Stimulated activated CD4-positive, alpha-beta T cell treated with anti-CD3 and anti-CD28 coated beads, TNF-alpha, amount 100 ng/mL, for 24 hours (primary cell): ENCODE measurements at regions not wholly inside any gene's neighbourhood (a gene's known extent, or its start where the extent isn't known, plus 50 kb on each side); places are given as distances from the start of the nearest gene placed in this dataset.

Experiments
- DNase-seq, 3 experiments: peaks; one replicate each; pipeline ENCODE4 v3.0.0-alpha.2; 2020; ENCODE audit warnings: low read depth in 3 of 3

GRCh38 chr3:127089486-127090145, 103.3 kb upstream of the PRR23E start:
- no peak for DNase-seq

DNA sequence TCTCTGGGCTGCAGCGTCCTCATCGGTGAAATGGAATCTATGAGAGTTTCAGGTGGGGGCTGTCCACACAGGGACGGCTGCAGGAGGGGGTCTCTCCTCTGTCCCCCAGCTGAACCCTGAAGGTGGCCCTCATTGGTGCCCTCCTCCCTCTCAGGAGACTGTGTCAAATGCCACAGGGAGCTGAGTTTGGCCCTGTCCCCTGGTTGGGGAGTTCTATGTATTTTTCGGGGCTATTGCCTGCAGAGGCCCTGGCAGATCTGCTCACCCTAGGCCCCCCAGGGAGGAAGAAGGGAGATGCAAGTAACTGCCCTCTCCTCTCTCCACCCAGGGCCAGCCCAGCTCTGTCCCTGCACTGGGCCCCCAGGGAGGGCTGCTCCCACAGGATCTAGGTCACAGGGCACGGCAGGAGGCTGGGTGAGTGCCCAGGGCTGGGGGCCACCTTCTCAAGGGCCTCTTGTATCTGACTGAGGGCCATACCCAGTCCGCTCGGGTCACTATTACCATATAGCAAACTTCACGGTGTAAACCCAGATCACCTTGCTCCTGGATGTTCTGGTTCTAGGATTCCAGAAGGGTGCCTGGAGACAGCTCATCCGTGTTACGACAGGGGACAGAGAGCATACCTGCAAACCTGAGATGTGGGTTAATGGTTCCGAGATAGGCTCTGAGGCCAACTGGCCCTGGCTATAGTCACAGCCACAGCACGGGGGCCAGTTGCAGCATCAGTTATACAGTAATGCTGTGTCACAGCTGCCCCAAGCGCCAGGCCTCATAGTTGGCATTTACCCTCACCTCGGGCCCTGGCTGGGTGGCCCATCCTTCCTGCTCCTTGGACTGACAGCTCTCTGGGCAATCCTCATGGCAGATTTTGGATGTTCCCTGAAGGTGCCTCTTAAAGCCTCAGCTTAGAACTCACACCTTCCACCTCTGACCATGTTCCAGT, 102.4 kb upstream of the PRR23E start:
- DNase-seq, result no peak

- DNase-seq, result no peak
These were observed 101.6 kb upstream of the PRR23E start for GRCh38 chr3:127091376-127091775.

DNA sequence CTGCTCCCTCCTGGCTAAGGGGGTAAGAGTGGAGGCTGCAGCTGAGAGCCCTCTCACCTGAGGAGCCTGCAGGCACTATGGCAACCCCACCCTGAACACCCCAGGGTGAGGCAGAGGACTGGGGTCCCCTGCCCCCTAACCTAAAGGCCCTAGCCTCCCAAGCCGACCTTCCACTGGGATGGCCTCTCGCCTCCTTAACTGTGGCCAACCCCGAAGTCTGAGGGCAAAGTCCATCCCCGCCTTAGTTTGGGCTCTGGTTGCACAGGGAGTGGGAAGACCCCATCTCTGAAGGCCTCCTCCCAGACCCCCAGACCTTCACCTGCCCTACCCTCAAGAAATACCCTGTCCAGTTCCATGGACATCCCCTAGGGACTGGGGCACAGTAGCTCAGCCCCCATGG, 100.6 kb upstream of the PRR23E start:
- DNase-seq, result no peak

- no peak for DNase-seq
These were observed 100.2 kb upstream of the PRR23E start for GRCh38 chr3:127092776-127093175.

GRCh38 chr3:127093312-127093711, 99.6 kb upstream of the PRR23E start:
- no peak for DNase-seq

DNA sequence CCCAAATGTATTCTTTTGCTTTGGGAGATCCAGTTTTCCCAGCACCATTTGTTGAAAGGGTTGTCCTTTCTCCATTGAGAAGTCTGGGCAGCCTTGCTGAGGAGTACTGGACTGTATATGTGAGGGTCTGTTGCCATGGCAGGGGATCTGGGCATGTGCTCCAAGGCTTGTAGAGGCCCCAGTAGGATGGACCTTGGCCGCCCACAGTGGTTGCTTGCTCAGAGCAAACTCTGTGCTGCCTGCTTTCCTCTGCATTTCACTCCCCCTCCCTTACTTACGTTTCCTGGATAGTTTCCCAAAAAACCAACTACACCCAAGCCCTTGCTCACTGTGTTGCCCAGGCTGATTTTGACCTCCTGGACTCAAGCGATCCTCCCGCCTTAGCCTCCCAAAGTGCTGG, 97.2 kb upstream of the PRR23E start:
- DNase-seq, result no peak

DNA sequence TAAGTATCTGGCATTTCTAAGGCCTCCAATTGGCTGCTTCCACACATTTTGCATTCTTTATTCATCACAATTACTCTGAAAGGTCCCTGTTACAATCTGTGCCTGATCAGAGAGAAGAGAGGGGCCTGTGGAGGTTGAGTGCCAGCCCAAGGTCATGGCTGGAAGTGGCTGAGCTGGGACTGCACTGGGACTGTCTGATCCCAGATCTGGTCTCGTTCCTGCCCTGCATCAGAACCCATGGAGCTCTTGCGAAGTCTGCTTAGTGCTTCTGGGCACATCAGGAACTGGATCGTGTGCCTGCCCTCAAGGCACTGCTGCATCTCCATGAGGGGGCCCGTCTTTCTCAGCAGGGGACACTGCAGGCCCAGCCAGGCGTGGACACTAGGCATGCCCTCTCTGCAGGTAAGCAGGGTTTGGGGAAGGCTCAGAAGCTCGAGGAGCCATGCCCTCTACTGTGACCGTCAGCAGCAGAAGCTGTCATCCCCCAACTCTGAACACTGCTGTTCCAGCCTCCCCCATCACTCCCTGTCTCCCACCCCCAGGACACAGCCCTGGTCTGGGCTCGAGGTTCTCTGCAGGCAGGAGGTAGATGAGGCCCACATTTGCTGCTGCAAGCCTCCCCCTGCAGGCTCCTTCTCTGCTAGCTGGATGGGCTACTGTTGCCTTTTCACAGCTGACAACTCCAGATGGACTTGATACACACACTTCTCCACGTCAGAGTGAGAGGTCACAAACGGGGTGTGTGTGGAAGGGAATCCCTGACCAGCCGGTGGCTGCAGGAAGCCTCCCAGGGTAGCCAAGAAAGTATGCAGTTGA, 96.5 kb upstream of the PRR23E start:
- DNase-seq, result no peak

GRCh38 chr3:127097072-127097405, 95.9 kb upstream of the PRR23E start:
- no peak for DNase-seq

DNA sequence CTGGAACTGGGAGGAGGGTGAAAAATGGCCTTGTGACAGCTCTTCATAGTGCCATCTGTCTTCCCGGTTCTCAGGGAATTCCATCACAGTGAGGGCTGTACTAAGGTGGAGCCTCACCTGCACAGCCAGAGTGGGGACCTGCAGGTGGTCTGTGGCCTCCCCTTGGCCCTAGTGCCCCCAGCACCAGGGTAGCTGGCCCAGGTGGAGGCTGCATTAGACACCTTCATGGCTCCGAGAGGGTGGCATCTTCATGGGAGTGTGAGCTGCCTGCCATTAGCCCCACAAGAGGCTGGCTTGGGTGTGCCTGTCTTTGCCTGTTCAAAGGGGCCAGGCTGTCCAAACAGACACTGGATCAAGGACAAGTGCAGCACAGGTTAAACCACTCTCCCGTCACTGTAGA, 95.5 kb upstream of the PRR23E start:
- DNase-seq, result no peak

DNA sequence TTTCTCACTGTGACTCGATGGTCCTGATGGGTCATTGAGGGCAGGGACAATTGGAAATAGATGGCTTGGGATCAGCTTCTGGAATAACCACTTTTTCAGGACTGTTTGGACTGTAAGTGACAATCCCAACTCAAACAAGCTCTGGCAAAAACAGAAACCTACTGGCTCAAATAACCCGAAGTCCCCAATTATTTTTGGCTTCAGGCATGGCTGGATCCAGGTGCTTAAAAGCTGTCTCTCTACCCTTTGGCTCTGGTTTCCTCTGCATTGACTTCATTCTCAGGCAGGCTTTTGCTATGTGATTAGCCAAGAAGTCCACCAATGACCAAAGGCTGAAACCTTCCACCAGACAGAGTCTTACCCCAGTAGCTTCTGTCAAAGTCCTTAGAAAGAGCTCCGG, 92.9 kb upstream of the PRR23E start:
- no peak for DNase-seq

GRCh38 chr3:127100459-127101410, 92.2 kb upstream of the PRR23E start:
- no peak for DNase-seq

DNA sequence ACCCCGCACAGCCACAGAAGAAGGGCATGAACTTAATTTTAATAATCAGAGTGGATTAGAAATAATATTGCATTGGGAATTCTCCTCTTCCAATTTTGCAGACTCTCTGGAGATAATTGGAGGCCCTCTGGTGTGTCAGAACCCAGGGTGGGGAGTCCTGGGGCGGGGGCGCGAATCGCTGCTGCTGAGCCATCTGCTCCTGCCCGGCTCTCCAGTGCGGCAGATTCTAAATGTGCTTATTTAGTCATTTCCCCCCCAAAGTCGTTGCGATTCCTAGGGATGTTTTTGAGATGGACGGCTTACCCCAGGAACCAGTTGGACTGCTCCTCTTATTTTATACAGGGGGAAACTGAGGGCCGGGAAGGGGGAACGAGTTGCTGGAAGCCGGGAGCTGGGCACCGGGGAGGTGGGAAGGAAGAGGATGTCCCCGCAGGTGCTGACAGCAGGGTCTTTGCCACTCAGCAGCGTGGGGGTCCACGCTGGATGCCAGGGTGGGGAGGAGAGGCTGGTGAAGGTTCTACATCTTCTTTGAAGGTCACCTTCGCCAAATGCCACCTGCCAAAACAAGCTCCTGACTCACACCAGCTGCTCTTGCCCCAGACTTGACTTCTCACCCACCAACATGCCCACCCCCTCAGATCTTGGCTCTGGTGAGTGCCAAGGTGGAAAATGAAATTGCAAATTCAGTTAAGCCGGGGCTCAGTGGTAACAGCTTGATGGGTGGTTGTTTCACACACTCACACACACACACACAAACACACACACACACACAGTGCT, 91.3 kb upstream of the PRR23E start:
- DNase-seq, result no peak

GRCh38 chr3:127102188-127102520, 90.8 kb upstream of the PRR23E start:
- no peak for DNase-seq

GRCh38 chr3:127102587-127102986, 90.3 kb upstream of the PRR23E start:
- no peak for DNase-seq

DNA sequence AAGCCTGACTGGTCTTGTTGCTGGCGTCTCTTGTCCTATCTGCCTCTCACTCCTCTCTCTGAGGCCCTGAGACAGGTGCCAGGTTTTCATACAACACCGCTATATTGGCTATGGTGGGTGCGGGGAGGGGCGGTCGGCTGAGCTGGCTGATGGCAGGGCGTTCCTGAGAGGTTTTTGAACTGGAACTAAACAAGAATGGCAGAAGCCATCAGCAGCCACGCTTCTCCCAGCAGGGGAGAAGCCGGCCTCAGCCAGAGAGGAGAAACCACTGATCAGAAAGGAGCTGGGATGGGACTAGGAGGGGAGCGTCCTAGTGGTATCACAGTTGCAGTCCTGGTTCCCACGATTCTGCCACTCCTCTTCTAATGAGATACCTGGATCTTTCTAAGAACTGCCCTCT, 89.9 kb upstream of the PRR23E start:
- DNase-seq, result no peak

DNA sequence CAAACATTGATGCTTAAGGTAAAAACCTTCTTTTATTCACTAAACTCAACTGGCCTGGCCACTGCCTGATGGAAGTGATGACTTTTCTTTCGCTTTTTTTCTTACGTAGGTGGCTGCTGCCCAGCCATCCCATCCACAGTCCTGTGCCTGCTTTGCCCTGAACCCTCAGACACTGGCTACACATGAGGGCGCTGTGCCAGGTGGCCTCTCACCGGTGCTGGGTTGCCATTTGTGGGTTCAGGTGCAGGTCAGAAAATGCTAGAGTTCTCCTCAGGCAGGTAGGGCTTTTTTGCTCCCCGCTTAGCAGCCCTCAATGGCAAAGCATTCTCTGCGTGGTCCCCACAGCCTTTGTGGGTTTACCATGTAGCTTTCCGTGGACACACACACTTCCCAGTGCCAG, 88.3 kb upstream of the PRR23E start:
- no peak for DNase-seq

- no peak for DNase-seq
These were observed 87.3 kb upstream of the PRR23E start for GRCh38 chr3:127105587-127105986.

DNA sequence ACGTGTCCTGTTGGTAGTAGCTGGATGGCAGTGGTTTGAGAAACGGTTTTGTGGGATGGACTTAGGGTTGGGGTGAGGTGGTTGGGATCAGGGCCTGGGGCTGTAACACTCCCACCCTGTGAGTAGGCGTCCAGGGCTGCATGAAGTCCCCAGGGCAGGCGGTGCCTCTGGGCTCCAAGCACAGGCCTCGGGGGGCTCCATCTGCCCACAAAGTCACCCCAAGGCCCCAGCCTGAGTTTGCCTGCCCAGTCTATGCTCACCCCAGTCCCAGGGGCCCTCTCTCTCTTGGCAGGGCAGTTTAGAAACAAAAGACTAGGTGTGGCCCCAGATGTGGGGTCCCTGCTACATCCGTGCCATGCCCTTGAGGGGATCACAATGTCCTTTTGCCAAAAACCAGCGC, 86.9 kb upstream of the PRR23E start:
- no peak for DNase-seq

DNA sequence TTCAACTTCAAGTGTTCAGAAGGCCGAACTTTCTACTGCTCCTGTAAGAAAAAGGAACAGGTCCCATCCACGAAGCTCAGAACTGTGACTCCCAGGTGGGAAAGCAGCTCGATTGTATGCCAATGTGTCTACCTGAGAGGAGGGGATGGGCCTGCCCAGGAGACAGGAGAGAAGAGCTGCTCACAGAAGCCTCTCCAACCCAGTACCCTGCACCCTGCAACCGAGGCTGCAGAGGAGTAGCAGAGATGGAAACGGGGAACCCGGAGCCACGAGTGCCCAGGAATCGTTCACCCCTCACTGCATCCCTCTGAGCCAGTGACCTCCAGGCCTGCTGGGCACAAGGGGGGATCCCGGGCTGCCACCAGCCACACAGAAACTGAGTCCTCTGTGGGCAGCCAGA, 86.5 kb upstream of the PRR23E start:
- DNase-seq, result no peak

GRCh38 chr3:127107002-127107401, 85.9 kb upstream of the PRR23E start:
- no peak for DNase-seq
